PC-9 (cell line): ENCODE measurements at regions not wholly inside any gene's neighbourhood (a gene's known extent, or its start where the extent isn't known, plus 50 kb on each side); places are given as distances from the start of the nearest gene placed in this dataset.

ENCODE experiments used
- CTCF ChIP-seq: fragments of 200-600 bp; sonication (generic); conservative IDR thresholded peaks from 2 replicates; pipeline ENCODE4 v1.6.1; 2017; ENCODE audit warnings: mixed run types, antibody characterized with exemption, mild to moderate bottlenecking, moderate library complexity
- EZH2 ChIP-seq: fragments of 200-600 bp; sonication (generic); IDR thresholded peaks from 2 replicates; pipeline ENCODE4 v1.8.0; 2017; ENCODE audit warnings: antibody characterized with exemption, low read depth

GRCh38 chr11:104324276-104324675 is 160.3 kb upstream of the PDGFD start:
- TF ChIP-seq EZH2 = no peak
- TF ChIP-seq CTCF = no peak
